CD4-positive, alpha-beta T cell treated with Interferon alpha-2 for 1 hour (primary cell): ENCODE measurements at regions not wholly inside any gene's neighbourhood (a gene's known extent, or its start where the extent isn't known, plus 50 kb on each side); places are given as distances from the start of the nearest gene placed in this dataset.
"Not testable (repeated sequence)": the region's sequence is repeated elsewhere in the genome, so short reads cannot be mapped to it uniquely, and the experiment has no call there.

Source experiments
- DNase-seq, 2 donors: peaks; one replicate each; pipeline ENCODE4 v3.0.0-alpha.2; 2020 to 2022

DNA sequence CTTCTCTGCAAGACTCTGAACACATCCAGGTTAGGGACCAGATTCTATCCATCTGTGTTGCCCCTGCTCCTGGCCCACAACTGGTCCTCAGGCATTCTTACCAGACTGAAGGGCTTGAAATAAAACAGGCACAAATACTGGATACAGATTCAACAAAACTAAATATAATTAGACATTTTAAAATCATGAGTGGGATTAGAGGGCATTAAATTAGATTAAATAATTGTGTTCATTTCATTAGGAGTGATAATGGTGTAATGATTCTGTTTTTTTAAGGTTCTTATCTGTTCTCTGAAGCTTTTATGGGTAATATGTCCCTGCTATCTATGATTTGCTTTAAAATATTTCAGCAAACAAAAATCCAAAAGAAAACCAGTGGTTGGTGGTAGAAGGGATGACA, 226.5 kb downstream of the IRS1 start:
- DNase-seq = no peak

DNA sequence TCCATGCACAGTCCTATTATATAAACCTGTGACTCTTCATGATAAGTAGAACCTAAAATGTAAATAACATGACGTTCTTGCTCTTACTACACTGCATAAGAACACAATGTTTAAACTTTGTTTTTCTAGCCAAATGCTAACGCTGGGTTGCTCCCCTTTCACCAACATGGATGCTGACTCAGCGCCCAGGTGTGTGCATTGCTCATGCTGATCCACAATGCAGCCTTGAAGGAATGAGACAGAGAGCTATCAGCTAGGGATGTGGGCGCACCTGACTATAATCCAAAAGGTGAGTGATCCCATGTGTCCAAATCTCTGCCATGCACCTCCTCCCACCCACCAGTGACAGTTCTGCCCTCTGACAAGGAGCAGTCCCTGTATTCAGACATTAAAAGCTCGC, 235.0 kb downstream of the IRS1 start:
- DNase-seq = no peak

DNA sequence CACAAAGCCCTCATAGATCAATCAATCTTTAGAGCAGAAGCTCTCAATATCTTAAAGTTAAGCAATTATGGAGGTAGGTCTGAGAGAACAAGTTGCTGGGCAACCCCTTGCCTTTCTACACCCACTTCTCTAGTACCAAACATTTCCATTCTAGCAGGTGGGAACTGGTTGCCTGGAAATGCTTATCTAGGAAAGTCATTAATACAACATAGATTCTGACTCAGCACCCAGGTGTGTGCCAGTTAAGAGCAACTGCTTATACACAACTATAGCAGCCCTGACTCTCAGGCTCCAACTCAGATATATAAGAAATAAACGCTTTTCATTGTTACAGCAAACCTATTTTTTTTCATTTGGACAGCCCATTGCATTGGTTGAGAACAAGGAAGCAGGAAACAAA, 237.7 kb downstream of the IRS1 start:
- DNase-seq = no peak

DNA sequence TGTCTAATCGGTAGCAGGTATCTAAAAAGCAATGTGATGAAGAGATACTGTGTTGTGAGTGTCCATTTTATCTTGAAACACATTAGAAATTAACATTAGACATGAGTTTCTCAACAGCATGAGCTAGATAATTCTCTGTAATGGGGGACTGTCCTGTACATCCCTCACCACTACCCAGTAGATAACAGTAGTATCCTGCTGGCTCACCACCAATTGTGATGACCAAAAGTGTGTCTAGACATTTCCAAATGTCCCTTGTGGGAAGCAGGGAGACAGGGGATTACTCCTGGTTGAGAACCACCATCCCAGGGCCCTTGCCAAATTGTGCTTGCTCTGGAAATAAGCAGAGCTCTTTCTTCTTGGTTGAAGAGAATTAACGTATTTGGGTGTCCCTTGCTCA, 239.3 kb downstream of the IRS1 start:
- DNase-seq = no peak

DNA sequence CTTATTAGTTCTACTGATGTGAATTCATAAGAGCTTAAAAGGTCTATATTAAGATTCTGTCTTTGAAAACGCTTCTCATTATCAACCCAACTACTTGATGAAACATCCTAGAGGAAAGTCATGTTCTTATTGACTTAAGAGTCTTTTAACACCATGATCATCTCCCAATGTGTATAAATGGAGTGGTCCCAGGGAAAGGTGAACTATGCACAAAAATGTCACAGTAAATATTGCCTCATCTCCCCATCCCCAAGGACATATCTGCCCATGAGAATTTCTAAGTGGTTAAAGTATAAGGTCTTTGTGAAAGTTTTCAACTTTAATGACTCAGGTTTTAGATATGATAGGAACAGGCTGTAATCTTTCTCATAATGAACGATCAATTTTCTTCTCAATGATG, 240.1 kb downstream of the IRS1 start:
- DNase-seq = no peak

DNA sequence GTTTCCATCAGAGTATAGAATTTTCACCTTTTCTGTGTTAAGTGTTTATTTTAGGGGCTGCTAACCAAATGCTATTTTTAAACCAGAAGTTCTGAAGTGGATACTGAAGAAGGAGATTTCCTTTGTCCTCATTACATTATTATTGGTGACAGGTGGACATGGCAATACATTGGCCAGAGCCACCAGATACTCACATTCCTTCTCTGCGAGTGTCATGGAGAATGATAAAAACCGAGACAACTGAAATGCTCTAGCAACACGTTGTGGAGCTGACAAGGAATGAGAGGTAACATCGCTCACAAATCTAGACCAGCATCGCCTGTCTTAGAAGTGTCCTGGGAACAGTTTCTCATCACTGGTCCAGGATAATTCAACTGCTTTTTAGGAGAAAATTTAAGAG, 241.2 kb downstream of the IRS1 start:
- DNase-seq = no peak

DNA sequence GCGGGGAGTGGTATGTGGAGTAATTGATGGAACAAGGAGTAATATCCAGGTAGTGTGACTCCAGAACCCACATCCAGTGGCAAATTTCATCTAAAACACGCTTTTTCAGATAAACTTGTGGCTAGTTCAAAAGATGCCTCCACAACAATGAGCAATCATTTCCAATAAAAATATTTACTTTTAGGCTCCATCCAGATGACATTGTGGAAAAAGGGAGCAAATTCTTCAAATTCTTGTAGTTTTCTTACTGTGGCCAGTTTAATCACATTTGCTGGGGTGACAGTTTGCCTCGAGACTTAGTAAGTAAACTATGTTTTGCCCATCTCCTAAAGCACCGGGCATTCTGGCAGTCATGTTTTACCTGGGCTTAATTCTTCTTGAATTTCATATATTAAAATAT, 243.6 kb downstream of the IRS1 start:
- DNase-seq = no peak

DNA sequence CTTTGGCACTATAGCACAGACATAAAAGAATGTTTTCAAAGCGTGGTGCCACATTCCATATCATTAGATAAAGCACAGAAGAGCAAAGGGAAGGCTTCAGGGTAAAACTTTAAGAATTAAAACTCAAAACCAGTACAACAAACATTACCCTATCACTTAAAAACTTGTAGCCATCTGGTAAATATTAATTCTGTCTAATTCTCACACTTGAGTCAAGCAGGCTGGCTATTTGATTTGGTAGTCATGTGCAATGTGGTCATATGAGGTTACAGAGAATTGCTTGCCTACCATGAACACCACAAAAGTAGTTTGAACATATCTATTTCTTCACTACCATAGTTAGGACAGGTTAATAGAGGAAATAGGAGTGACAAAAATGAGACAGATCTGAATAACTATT, 244.9 kb downstream of the IRS1 start:
- no peak for DNase-seq

DNA sequence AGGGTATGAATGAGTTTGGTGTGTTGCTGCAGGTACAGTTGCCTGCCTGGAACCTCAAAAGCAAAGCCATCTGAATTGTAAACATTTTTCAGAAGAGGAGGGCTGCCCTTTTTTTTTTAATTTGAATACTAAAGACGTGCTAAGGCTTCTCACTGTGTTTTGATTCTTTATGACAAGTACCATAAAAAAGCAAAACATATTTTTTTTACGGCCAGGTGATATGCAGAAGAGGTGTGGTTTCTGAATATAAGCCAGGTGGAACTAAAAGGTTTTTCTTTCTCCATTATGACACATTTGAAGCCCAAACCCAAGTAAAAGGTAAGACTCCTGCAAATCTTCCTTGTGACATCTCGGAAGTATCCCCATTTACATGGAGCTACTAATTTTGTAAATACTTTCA, 246.3 kb downstream of the IRS1 start:
- DNase-seq = no peak

DNA sequence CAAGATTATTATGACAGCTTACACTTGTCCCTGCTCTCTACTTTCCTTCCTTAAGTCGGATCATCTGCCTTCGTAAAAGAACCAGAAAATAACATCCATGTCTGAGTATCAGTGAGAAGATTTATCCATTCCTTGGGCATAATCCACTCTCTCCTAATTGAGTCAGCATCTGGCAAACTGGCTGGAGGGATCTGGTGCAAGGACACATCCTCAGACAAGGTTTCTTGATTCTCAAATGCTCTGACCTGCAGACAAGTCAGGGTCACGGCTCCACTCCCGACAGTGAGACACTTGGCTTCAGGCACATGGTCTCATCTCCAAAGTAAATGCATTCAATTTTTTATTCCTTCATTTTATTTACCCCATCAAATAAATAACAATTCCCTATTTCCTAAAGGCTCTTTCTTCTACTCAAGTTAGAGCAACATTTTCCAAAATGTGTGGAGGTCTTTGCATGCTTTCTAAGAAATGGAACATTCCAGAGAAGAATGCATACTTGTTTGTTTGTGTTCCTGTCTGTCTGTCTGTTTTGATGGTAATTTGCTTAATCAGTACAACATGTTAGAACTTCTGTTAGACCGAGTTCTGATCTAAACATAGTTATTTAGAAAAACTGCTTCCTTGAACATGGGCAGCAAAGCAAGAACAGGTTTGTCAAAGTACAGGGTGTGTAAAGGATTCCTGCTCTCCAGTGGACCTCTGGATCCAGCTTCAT, 246.9 kb downstream of the IRS1 start:
- no peak for DNase-seq

DNA sequence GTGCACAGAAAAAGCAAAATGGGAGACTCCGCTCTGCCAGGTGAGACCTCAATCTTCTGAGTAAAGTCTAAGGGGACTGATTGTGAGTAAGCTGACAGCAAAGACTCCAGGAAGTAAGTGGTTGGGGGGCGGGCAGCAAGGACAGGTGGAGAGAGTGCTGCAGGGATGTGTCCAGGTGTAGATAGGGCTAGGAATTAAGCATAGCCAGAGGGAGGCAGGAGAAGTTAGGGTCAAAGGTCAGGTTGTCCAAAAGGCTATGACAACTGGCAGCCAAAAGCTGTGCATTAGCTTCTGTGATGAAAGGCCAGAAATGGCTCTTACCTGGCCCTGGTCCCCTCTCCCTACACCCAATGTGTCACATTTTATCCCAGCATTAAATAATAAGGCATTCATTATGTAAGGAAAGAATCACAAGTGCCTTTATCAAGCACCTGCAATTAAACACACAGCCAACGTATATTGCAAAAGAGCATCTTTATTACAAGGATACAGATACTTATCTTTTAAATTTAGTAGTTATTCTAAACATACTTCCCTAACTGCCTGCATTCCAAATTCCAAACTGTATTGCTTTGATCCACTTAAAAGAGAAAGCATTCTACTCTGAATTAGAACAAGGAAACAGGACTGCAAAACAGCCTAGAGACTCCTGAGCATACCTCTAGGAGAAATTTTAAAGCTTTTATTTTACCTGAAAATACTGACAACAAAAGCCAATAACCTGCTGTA, 247.9 kb downstream of the IRS1 start:
- DNase-seq = no peak

DNA sequence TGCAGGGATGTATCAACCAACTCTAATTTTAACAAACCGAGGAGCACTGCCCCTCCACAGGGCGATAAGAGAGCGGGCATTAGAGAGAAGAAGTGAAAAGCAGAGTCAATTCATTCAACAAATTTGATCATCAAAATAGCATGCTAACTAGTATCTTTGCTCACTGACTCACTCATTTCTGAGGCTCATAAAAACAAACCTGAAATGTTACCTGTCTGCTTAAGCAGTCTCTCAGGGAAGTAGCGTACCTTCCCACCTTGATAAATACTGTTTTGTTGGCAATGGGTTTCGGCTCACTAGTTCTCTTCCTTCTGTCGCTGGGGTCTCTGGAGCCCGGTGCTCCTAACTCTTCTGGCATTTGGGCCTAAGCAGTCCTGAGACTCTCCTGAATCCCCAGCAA, 248.8 kb downstream of the IRS1 start:
- no peak for DNase-seq

DNA sequence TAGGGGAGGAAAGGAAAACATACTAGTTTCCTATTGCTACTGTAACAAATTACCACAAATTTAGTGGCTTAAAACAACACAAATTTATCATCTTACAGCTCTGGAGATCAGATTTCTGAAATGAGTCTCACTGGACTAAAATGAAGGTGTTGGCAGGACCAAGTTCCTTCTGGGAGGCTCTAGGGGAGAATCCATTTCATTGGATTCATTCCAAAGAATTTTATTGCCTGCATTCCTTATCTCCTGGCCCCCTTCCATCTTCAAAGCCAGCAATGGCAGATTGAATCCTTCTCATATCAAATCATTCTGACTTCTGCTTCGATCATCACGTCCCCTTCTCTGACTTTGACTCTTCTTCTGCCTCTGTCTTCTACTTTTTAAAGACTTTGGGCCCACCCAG, 250.9 kb downstream of the IRS1 start:
- no peak for DNase-seq

DNA sequence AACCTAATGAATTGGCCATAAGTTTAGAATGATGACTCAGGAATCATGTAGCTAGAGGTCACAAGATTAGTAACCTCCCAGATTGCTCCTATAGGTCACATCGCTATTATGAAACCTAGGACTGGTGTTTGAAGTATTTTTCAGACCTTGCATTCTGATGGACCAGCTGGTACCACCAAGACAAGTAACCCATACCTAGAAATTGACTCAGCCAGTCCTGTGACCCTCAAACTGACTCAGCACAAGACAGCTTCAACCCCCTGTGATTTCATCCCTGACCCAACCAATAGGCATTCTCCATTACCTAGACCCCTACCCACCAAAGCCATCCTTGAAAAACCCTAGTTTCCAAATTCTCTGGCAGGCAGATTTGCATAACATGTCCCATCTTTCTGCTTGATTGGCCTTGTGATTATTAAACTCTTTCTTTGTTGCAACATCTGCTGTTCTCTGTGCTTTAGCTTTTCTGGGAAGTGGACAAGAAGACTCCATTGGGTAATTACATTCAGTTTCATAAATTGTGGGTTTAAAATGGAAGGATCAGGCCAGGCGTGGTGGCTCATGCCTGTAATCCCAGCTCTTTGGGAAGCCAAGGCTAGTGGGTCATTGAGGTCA, 254.9 kb downstream of the IRS1 start:
- DNase-seq = no peak

DNA sequence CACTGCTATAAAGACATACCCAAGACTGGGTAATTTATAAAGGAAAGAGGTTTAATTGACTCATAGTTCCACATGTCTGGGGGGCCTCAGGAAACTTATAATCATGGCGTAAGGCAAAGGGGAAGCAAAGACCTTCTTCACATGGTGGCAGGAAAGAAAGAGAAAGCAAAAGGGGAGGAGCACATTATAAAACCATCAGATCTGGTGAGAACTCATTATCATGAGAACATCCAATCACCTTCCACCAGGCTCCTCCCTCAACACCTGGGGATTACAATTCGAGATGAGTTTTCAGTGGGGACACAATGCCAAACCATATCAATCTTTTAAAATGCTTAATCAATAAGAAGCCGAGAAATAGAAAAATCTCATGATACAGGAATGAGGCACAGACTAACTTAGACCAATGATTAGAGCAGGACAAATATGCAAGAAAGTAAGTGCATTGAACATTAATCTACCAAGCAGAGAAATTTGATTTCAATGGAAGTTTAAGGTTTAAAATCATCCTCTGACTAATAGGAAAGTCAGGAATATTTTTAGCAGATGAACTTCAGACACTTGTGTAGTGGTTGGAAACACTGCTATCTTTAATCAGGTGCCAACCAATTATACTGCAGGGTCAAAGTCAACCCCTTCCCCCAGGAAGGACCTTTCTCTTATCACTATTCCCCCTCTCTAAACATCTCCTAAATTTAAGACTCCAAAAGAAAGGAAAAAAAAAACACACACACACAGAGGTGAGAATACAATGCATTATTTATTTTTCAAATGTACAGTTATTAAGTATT, 259.2 kb downstream of the IRS1 start:
- DNase-seq = no peak

DNA sequence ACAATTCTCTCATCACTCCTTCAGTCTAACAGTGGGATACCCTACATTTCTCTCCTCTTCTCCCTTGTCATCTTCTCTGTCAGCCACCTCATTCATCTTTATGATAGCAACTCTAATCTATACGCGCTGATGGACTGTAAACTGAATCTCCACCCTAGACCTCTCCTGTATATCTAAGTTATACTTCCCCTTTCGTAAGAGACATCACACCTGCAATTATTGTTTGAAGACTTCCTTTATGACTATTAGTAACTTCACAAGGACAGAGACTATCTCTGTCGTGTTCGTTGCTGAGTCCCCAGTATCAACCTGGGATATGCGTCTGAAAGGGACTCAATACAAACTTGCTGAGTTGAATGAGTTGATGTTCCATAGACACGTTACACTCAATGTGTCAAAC, 263.2 kb downstream of the IRS1 start:
- no peak for DNase-seq

DNA sequence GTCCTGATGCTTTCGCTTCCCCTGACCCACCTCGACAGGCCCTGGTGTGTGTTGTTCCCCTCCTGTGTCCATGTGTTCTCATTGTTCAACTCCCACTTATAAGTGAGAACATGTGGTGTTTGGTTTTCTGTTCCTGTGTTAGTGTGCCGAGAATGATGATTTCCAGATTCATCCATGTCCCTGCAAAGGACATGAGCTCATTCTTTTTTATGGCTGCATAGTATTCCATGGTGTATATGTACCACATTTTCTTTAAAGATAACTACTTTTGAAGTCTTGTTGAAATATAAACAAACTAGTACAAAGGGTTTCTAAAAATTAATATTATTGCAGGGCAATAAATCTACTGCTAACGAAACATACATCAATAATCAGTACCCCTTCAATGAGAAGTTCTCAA, 266.6 kb downstream of the IRS1 start:
- DNase-seq = not testable (repeated sequence)

DNA sequence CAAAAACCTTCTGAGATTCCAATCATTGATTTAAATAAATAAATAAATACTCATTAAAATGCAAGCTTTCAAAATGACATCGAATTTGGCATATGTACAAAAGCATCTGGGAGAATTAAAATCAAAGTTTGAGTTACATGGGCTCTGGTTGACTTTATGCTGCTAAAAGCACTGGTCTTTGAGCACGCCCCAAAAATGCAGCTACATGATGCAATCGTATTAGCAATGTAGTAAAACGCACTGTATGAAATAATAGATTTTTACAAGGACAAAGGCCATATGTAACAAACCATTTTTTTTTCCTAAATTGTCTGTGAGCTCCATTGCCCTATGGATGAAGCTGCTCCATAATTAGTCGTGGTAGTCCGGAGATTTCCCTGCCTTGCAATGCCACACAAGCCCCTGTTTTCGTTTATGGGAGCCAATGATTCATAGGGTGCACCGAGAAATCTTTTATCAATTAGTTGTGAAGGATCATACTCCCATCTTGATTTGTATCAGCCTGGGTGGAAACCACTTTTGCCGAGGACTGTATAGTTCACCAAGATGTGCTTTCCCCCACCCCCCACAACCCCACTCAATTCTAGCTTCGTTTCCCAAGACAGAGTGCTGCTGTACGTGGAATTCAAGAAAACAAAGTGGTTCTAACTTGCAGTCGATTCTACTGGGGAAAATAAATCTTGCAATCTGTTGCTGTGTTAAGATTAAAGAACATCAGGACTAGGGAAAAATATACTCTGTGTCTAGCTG, 268.4 kb downstream of the IRS1 start:
- DNase-seq = no peak

DNA sequence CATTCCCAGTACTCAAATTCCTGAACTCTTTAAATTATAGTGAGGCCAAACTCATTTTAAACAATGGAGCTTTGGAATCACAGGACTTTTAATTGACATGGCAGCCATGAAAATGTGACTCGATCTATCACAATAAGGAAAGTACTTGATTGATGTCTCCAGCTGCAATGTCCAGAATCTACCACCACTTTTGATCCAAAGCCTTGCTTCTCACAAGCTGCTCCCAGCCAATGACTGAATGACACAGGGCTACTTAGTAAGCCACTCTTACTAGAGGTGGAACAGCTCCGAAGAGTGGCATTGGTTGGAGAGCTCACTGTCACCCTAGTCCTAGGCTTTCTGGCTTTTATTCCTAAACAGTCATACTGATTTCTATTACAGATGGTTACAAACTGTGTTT, 270.1 kb downstream of the IRS1 start:
- DNase-seq = no peak

DNA sequence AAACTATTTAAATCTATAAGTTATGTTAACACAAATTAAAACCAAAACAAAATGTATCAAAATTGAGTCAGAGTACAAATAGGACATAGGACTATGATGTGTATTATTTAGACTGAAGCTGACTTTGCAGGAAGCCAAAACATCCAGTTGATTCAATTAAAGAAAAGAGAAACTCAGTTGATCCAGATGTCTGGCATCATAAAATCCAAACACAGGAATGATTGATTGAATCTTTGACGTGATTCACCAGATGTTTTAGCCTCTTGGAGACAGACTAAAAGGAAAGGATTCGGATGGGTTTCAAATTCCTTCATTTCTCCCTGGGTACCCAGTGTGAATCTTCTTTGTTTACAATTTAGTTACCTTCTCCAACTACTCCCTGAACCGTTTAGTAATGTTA, 272.9 kb downstream of the IRS1 start:
- DNase-seq = no peak

DNA sequence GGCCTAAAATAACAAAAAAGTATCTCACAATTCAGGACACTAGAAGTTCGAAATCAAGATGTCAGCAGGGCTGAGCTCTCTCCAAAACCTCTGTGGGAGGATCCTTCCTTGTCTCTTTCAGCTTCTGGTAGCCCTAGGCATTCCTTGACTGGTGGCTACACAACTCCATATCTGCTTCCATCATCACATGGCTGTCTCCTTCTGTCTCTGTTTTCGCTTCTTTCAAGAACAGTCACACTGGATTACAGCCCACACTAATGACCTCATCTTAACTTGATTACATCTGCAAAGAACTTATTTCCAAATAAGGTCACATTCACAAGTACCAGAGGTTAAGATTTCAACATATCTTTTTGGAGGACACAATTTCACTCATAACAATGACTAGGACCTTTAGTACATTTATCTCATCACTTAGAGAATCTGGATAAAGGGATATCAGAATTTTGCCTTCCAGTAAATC, 275.2 kb downstream of the IRS1 start:
- no peak for DNase-seq

DNA sequence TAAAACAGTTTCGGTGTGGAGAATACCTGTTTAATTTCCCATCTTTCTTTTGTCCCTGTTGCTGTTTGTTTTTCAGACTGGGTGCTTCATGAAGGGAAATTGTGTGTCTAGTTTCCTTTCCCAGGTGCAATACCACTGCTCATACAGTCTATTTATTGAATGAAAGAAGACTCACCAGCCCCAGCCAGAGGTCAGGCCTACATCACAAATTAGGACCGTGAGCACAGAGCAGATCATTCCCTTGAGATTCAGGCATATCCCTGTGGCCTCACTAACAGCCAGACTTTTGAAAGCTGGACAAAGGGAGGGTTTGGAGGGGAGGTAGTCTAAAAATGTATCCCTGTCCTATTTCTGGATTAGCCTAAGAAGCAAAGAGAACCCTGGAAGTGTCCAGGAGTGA, 278.9 kb downstream of the IRS1 start:
- no peak for DNase-seq
